IPS DF 19.7 (cell line): ENCODE measurements at regions not wholly inside any gene's neighbourhood (a gene's known extent, or its start where the extent isn't known, plus 50 kb on each side); places are given as distances from the start of the nearest gene placed in this dataset.

Experiments used
- DNase-seq: peaks from one replicate; pipeline ENCODE4 v3.0.0-alpha.2; 2013; ENCODE audit warnings: low read depth, low spot score

- DNase-seq: no peak
Observed at GRCh38 chr10:4125776-4126175, 340.8 kb upstream of the KLF6 start.

- no peak for DNase-seq
Observed at GRCh38 chr10:4121502-4122380, 336.7 kb upstream of the KLF6 start.

GRCh38 chr10:4120096-4120853, 335.3 kb upstream of the KLF6 start:
- DNase-seq: no peak

- no peak for DNase-seq
Observed at GRCh38 chr10:4119107-4119506, 334.1 kb upstream of the KLF6 start.

GRCh38 chr10:4117604-4118003, 332.6 kb upstream of the KLF6 start:
- no peak for DNase-seq

- DNase-seq: no peak
Observed at GRCh38 chr10:4111643-4112042, 326.6 kb upstream of the KLF6 start.

- DNase-seq: no peak
Observed at GRCh38 chr10:4109469-4109868, 324.5 kb upstream of the KLF6 start.

GRCh38 chr10:4108693-4109092, 323.7 kb upstream of the KLF6 start:
- DNase-seq: no peak

GRCh38 chr10:4107285-4107851, 322.4 kb upstream of the KLF6 start:
- no peak for DNase-seq

GRCh38 chr10:4103603-4104002, 318.6 kb upstream of the KLF6 start:
- DNase-seq: no peak

- no peak for DNase-seq
Observed at GRCh38 chr10:4102802-4103344, 317.9 kb upstream of the KLF6 start.

GRCh38 chr10:4101918-4102654, 317.1 kb upstream of the KLF6 start:
- no peak for DNase-seq

- DNase-seq: no peak
Observed at GRCh38 chr10:4100380-4100779, 315.4 kb upstream of the KLF6 start.

- no peak for DNase-seq
Observed at GRCh38 chr10:4099202-4099601, 314.2 kb upstream of the KLF6 start.

- DNase-seq: no peak
Observed at GRCh38 chr10:4095166-4095917, 310.3 kb upstream of the KLF6 start.

GRCh38 chr10:4094751-4095150, 309.7 kb upstream of the KLF6 start:
- DNase-seq: no peak

- DNase-seq: no peak
Observed at GRCh38 chr10:4093438-4093837, 308.4 kb upstream of the KLF6 start.

- DNase-seq: no peak
Observed at GRCh38 chr10:4088354-4089066, 303.5 kb upstream of the KLF6 start.

- no peak for DNase-seq
Observed at GRCh38 chr10:4086131-4086898, 301.3 kb upstream of the KLF6 start.
